ENCODE measurements at regions not wholly inside any gene's neighbourhood (a gene's known extent, or its start where the extent isn't known, plus 50 kb on each side); places are given as distances from the start of the nearest gene placed in this dataset.
"Not testable (repeated sequence)": the region's sequence is repeated elsewhere in the genome, so short reads cannot be mapped to it uniquely, and the experiment has no call there.

DNA sequence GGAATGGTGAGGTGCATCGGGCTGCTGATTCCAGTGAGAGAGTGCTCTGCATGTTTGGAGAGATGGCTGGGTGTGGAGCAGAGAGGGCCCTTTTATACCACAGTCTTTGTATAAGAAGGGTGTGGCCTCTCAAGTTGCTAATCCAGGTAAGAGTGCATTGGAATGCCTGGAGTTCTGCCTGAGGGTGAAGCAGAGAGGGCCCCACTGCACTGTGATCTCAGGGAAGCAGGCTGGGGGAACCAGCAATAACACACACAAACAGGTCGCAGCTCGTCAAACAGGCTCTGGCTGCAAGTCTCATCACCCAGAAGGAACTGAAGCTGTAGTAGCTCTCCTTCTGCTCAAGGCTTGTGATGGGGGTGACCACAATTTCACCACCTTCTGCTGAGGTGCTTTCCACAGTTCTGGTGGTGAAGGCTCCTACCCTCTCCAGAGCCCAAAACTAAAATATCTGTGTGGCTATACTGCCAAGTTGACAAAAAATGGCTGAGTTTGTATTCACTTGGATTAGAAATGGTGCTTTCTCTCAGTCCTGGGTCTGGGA, 687.4 kb upstream of the HS3ST1 start:
- TF ChIP-seq NR3C1 (CRISPR knock-in tag; conservative IDR thresholded peaks at IDR 0.05; ENCODE audit: low read depth) = no peak
- no peak for TF ChIP-seq IRF2 (CRISPR knock-in tag; IDR thresholded peaks at IDR 0.05; ENCODE audit: borderline replicate concordance, low read depth)
- no peak for TF ChIP-seq CBFB (CRISPR knock-in tag; IDR thresholded peaks at IDR 0.05; ENCODE audit: low read depth)
- no peak for TF ChIP-seq HMGA2 (CRISPR knock-in tag; IDR thresholded peaks at IDR 0.05)
- no peak for TF ChIP-seq KAT7 (CRISPR knock-in tag; IDR thresholded peaks at IDR 0.05; ENCODE audit: borderline replicate concordance)
- TF ChIP-seq ETV6 (CRISPR knock-in tag; IDR thresholded peaks at IDR 0.05) = no peak
- ATAC-seq (no peak; the same call in 1 of the 2 replicates), DNase-seq (ENCODE audit: low spot score) (no peak)
- no peak overlapping the region for H3K4me3 Mint-ChIP-seq
- H3K4me1 Mint-ChIP-seq = no peaks in the 10 kb centered on the region
- peaks cover 68% of the 10 kb centered on the region for H3K36me3 Mint-ChIP-seq
- CTCF ChIA-PET = no interaction called here
- H3K27me3 Mint-ChIP-seq (ENCODE audit: low read depth) = no peaks in the 10 kb centered on the region
- peaks cover 83% of the 10 kb centered on the region for H3K9me3 Mint-ChIP-seq
- H3K27ac Mint-ChIP-seq = no peak overlapping the region
- POLR2A ChIA-PET = no interaction called here

DNA sequence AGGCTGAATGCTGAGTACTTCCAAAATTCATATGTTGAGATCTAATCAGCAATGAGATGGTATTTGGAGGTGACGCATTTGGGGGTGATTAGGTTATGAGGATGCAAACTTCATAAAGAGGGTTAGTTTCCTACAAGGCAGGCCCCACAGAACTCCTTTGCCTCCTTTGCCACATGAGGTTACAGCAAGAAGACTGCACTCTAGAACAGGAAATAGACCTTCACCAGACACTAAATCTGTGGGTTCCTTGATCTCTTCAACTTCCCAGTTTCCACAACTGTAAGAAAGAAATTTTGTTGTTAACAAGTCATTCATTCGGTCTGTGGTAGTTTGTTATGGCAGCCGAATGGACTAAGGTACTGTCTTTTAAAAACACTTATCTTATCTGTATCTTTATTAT, 681.9 kb upstream of the HS3ST1 start:
- peaks cover 64% of the 10 kb centered on the region for H3K9me3 Mint-ChIP-seq
- no peak for TF ChIP-seq SOX15 (CRISPR knock-in tag; IDR thresholded peaks at IDR 0.05)
- TF ChIP-seq, protein P1, sequence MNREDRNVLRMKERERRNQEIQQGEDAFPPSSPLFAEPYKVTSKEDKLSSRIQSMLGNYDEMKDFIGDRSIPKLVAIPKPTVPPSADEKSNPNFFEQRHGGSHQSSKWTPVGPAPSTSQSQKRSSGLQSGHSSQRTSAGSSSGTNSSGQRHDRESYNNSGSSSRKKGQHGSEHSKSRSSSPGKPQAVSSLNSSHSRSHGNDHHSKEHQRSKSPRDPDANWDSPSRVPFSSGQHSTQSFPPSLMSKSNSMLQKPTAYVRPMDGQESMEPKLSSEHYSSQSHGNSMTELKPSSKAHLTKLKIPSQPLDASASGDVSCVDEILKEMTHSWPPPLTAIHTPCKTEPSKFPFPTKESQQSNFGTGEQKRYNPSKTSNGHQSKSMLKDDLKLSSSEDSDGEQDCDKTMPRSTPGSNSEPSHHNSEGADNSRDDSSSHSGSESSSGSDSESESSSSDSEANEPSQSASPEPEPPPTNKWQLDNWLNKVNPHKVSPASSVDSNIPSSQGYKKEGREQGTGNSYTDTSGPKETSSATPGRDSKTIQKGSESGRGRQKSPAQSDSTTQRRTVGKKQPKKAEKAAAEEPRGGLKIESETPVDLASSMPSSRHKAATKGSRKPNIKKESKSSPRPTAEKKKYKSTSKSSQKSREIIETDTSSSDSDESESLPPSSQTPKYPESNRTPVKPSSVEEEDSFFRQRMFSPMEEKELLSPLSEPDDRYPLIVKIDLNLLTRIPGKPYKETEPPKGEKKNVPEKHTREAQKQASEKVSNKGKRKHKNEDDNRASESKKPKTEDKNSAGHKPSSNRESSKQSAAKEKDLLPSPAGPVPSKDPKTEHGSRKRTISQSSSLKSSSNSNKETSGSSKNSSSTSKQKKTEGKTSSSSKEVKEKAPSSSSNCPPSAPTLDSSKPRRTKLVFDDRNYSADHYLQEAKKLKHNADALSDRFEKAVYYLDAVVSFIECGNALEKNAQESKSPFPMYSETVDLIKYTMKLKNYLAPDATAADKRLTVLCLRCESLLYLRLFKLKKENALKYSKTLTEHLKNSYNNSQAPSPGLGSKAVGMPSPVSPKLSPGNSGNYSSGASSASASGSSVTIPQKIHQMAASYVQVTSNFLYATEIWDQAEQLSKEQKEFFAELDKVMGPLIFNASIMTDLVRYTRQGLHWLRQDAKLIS (CRISPR knock-in tag; IDR thresholded peaks at IDR 0.05; ENCODE audit: borderline replicate concordance) = no peak
- no peak for TF ChIP-seq JAZF1 (CRISPR knock-in tag; IDR thresholded peaks at IDR 0.05)
- TF ChIP-seq NR1H2 (CRISPR knock-in tag; IDR thresholded peaks at IDR 0.05) = no peak
- no peak for TF ChIP-seq MXD4 (CRISPR knock-in tag; IDR thresholded peaks at IDR 0.05; ENCODE audit: borderline replicate concordance)
- no peak for TF ChIP-seq NFATC4 (CRISPR knock-in tag; IDR thresholded peaks at IDR 0.05)
- CTCF ChIA-PET = no interaction called here
- ATAC-seq (no peak), DNase-seq (ENCODE audit: low spot score) (no peak)
- POLR2A ChIA-PET = no interaction called here
- H3K4me1 Mint-ChIP-seq = no peaks in the 10 kb centered on the region
- H3K27ac Mint-ChIP-seq = no peak overlapping the region
- H3K27me3 Mint-ChIP-seq (ENCODE audit: low read depth) = no peaks in the 10 kb centered on the region; the same call in 1 of the 2 replicates
- H3K36me3 Mint-ChIP-seq = peaks cover 44% of the 10 kb centered on the region
- H3K4me3 Mint-ChIP-seq = no peak overlapping the region

- CTCF ChIA-PET; H3K4me3 Mint-ChIP-seq; DNase-seq (ENCODE audit: low spot score); H3K27me3 Mint-ChIP-seq (ENCODE audit: low read depth); ATAC-seq; H3K4me1 Mint-ChIP-seq; POLR2A ChIA-PET; H3K27ac Mint-ChIP-seq: not testable (repeated sequence)
- H3K36me3 Mint-ChIP-seq = peaks cover 32% of the 10 kb centered on the region
- peaks cover 51% of the 10 kb centered on the region for H3K9me3 Mint-ChIP-seq
Observed at GRCh38 chr4:12109056-12109455, 680.4 kb upstream of the HS3ST1 start.

- no peak for ATAC-seq
- Mint-ChIP-seq H3K27ac (no peak overlapping the region), H3K36me3 (peaks cover 12% of the 10 kb centered on the region), H3K4me1 (peaks cover 4% of the 10 kb centered on the region), H3K4me3 (no peak overlapping the region), H3K27me3 (ENCODE audit: low read depth) (no peaks in the 10 kb centered on the region; the same call in 1 of the 2 replicates), H3K9me3 (peaks cover 41% of the 10 kb centered on the region)
- ChIA-PET POLR2A (no interaction called here), CTCF (no interaction called here)
- DNase-seq (ENCODE audit: low spot score) = no peak
- TF ChIP-seq IRF2 (CRISPR knock-in tag; IDR thresholded peaks at IDR 0.05; ENCODE audit: borderline replicate concordance, low read depth) (no peak), GTF2I (CRISPR knock-in tag; conservative IDR thresholded peaks at IDR 0.05) (no peak), PRDM15 (CRISPR knock-in tag; IDR thresholded peaks at IDR 0.05) (no peak), PREB (CRISPR knock-in tag; IDR thresholded peaks at IDR 0.05; ENCODE audit: borderline replicate concordance) (no peak), ZNF281 (CRISPR knock-in tag; IDR thresholded peaks at IDR 0.05) (no peak), ZNF121 (CRISPR knock-in tag; IDR thresholded peaks at IDR 0.05) (no peak), ETV6 (CRISPR knock-in tag; IDR thresholded peaks at IDR 0.05) (no peak), CREB1 (CRISPR knock-in tag; IDR thresholded peaks at IDR 0.05) (no peak), ZNF396 (CRISPR knock-in tag; IDR thresholded peaks at IDR 0.05; ENCODE audit: borderline replicate concordance) (no peak), CBFB (CRISPR knock-in tag; IDR thresholded peaks at IDR 0.05; ENCODE audit: low read depth) (no peak)
Observed at GRCh38 chr4:12105519-12105918, 676.8 kb upstream of the HS3ST1 start.
